ENCODE measurements at regions not wholly inside any gene's neighbourhood (a gene's known extent, or its start where the extent isn't known, plus 50 kb on each side); places are given as distances from the start of the nearest gene placed in this dataset.

DNA sequence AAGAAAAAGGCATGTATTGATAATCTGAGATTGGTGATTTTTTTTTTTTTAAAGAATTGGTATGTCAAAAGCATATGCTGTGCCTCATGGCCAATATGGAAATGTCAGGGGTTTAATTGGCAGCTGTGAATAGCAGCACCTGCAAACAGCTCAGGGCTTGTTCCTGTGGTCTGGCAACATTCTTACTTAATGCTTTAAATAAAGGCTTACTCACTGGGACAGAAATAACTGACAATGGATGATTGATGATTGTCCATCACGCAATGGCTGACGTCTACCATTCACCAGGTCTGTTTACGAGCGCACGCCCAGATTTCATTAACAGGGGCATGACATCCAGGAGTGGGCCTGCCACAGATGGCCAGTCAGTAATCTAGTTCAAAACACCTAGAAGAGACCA, 66.7 kb downstream of the ETAA1 start:
- no peak for TF ChIP-seq POLR2A (IDR thresholded peaks at IDR 0.05)
- TF ChIP-seq, protein P1, sequence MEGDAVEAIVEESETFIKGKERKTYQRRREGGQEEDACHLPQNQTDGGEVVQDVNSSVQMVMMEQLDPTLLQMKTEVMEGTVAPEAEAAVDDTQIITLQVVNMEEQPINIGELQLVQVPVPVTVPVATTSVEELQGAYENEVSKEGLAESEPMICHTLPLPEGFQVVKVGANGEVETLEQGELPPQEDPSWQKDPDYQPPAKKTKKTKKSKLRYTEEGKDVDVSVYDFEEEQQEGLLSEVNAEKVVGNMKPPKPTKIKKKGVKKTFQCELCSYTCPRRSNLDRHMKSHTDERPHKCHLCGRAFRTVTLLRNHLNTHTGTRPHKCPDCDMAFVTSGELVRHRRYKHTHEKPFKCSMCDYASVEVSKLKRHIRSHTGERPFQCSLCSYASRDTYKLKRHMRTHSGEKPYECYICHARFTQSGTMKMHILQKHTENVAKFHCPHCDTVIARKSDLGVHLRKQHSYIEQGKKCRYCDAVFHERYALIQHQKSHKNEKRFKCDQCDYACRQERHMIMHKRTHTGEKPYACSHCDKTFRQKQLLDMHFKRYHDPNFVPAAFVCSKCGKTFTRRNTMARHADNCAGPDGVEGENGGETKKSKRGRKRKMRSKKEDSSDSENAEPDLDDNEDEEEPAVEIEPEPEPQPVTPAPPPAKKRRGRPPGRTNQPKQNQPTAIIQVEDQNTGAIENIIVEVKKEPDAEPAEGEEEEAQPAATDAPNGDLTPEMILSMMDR (IDR thresholded peaks at IDR 0.05) = no peak

Measured in lower leg skin (tissue), 3 donors.